GM21529 (cell line): ENCODE measurements at regions not wholly inside any gene's neighbourhood (a gene's known extent, or its start where the extent isn't known, plus 50 kb on each side); places are given as distances from the start of the nearest gene placed in this dataset.

Experiments used
- ATAC-seq: cut with Tn5 transposase; IDR thresholded peaks from one replicate; pipeline ENCODE4 v1.9.1; 2021; ENCODE audit not compliant: unreplicated experiment

DNA sequence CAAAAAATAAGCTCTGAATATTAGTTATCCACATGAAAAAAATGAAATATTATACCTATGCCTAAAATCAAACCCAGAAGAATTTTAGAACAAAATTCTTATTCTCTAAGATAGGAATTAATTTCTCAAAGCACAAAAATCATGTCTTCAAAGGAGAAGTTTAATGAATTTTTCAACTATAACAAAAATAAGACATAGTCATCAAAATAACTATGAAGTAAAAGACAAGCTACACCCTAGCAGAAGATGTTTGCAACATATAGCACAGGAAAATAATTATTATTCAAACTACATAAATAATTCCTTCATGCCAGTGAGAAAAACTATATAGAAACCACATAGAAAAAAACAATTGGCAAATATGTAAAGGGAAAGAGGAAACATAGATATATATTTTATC lies 1203.6 kb upstream of the GJE1 start:
- ATAC-seq = no peak

DNA sequence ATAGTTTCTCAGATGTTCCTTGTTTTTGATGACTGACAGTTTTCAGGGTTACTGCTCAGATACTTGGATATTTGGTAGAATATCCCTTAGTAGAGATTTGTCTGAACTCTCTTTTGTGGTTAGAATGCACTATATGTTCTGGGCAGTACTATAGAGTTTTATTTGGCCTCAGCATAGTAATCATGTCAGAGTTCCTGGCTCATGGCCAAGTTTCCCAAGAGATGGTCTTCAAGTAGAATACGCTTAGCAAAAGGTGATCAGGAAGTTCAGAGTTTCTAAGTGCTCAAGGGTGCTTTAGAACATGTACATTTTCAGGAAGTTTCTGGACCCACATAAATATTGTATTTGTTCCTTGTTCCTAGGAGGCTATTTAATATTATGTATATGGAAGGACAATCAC lies 1209.7 kb upstream of the GJE1 start:
- ATAC-seq = no peak

DNA sequence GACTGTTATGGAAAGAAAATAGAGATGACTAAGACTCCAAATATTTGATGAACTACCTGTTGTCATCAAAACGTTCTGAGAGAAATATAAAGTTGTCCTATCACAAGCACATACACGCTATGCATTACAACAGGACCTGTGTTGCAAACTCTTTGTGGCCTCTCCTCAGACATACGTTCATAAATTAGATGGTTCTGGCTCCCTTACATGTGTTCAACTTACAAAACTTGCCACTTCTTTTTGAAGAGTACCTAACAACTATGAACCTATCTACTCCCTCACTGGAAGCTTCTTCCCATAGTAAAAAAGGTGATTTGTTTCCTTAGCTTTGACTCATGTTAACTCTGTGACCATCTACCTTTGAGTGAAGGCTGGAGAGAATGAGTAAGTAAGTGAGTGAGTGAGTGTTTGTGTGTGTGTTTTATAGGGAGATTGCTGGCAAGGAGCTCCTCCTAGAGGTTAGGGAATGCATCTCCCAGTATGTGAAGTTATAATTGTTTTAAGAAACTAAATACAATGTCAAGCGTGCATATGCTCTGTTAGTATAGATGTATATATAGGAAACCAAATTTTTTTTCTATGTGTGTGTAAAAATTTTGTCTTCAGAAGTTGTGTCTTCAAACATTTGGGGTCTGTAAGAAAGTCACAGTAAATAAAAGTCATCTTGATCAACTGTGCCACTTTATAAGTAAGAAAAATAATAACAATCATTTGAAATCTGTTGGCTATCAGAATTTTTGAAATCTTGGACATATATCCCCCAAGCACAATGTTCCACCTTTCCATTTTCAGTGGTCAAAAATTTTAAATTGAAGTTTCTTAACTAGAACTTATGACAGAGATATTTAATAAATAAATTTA lies 1211.1 kb upstream of the GJE1 start:
- peak; percentile 60 for ATAC-seq

DNA sequence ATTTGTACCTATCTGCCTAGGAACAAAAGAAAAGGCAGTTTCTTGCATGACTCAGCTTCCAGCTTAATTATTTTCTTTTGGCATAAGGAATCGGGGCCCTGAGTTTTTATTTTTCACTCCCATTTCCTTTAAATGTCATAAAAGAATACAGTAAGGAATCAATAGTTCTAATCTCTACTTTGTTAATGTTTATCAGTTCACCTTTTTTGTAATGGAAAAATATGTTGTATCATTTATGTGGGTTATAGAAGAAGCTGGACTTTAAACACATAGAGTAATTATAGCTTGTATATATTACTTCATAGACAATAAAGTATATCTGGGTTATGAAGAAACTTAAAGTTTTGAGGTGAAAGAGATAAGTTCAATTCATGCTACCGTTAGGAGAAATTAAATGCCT lies 1214.8 kb upstream of the GJE1 start:
- no peak for ATAC-seq

DNA sequence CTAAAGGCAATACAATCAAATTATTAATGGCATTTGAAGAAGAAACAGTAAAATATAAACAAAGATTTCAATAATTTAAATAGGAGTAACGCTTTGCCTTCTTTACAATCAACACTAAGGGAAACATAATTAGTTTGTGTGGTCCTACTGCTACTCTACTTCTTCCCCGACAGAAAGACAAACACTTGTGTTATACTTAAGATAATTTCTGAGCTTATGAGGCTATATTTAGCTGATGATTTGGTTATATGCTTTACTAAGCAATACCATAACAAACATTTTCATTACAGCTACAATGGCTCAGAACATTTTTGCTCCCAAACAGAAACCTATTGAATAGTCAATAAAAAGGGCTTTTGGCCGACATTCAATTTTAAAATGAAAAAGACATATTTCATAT lies 1217.2 kb upstream of the GJE1 start:
- no peak for ATAC-seq

DNA sequence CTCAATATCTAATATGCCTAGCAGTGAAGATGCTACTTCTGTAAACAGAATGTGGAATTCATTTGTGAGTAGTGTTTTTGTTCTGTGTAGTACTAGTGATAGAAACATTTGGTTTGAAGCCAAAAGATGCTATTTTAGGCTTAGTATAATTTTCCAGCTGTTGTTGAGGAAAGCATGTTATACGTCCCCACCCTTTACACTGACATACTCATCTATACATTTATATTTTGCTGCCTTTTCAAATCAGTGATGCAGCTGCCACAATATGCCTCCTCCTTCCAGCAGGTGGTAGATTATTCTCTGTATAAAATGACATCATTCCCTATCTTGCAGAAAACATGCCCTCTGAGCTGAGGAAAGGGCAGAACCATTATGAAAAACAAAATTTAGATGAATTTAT lies 1217.6 kb upstream of the GJE1 start:
- ATAC-seq = no peak

DNA sequence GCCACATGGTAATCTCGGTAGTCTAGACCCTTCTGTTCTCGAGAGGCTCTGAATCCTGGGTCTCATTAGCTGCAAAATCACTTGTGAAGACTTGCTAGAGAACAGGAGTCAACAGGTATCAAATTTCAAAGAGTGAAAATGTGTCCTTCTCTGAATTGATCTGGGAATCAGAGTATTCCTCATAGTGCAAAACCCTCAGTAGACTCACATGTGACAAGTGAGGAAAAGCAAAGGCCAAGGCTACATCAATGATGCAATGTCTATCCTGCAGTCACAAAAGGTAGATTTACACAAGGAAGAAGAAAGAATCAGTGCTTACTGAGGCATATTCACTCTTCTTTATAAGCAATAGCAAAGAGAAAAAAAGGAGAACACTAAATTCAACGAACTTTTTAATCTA lies 1220.0 kb upstream of the GJE1 start:
- no peak for ATAC-seq

DNA sequence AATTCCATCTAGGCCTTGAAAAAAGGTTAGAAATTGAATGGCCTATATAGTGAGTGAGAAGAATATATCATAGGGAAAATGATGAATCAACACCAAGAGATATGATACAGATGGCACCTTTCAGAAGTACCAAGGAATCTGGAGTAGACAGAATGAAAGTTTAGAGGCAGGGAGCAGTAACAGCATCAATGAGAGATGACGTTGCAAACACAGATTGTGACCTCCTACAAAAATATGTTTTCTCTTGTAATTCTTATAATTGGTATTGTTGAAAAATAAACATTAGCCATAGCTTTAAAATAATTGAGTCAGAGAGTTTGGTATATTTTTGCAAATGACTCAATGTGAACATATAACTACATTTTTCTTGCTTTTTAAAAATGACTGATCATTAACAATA lies 1223.1 kb upstream of the GJE1 start:
- no peak for ATAC-seq

DNA sequence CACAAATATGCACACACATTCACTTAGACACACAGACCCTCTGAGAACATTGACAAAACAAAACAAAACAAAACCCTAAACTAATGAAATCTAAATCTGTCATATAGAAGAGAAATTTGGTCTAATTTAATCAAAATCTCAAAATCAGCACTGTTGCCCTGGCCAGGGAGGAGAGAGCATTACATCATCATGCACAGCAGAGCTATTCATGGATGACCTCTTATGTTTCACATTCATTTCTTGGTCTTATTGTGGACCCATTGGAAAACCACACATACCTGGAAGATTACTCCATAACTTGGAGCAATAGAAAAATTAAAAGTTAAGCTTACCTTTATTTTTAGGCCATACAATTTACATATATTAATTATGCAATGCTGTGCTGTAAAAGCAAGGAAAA lies 1223.6 kb upstream of the GJE1 start:
- no peak for ATAC-seq

DNA sequence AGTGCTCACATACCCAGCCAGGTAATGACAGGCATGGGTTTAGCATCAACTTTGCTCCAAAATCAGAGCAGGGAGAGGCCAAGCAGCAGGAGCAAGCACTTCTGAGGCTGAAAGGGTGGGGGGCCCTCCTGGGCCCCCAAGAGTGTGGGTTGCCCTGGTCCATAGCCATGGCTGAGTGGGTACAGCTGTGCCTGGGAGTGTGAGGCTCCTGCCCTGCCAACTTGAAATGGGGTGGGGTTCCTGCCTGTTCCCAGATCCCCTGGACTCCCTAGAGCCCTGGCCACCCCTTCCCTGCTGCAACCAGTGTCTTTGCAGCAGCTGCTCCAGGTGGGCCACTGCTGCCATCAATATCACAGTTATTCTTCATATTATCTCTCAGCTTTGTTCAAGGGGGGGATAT lies 1224.2 kb upstream of the GJE1 start:
- ATAC-seq = no peak

DNA sequence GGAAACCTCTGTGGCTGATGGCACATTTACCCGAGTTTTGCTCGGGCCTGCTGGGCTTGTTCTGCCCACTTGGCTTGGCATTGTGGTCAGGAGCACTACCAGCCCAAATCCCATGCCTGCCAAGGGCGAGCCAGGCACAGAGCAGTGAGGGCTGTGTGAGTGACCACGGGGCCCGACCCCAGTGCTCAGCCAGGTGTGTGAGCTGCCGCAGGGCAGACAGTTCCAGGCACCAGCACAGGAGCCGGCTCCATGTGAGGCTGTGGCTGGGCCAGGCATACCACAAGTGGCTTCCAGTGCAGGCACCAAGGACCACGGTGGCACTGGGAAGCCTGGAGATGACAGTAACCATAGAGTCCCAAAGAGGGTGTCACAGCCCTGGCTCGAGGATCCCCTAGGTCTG lies 1225.5 kb upstream of the GJE1 start:
- no peak for ATAC-seq

DNA sequence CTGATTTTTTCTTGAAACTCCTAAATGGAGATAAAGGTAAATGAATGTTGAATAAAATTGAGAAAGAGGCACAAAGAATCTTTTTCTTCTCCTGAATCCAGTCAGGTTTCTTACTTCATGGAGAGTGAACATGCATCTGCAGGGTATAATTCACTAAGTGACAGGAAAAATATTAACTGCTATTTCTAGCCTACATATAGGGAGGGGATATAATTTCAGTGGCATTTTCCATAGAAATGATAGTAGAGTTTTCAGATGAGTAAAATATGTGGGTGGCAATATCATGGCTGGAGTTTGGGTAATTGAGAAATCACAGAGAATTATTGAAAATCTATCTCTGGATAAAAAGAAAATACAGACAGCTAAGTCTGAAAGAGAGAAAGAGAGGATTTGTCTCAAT lies 1227.0 kb upstream of the GJE1 start:
- ATAC-seq = no peak

DNA sequence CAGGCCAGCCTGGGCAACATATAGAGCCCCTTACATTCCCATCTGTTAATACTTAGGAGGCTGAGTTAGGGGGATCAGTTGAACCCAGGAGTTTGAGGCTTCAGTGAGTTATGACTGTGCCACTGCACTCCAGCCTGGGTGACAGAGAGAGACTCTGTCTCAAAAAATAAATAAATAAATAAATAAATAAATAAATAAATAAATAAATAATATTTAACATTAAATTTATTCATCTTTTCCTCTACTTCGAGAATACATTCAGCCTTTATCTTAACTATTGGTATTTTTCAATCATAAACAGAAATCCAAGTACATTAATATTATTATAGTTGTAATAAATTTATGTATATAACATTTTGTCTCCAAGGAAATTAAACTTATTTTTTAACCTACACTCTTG lies 1227.7 kb upstream of the GJE1 start:
- no peak for ATAC-seq

DNA sequence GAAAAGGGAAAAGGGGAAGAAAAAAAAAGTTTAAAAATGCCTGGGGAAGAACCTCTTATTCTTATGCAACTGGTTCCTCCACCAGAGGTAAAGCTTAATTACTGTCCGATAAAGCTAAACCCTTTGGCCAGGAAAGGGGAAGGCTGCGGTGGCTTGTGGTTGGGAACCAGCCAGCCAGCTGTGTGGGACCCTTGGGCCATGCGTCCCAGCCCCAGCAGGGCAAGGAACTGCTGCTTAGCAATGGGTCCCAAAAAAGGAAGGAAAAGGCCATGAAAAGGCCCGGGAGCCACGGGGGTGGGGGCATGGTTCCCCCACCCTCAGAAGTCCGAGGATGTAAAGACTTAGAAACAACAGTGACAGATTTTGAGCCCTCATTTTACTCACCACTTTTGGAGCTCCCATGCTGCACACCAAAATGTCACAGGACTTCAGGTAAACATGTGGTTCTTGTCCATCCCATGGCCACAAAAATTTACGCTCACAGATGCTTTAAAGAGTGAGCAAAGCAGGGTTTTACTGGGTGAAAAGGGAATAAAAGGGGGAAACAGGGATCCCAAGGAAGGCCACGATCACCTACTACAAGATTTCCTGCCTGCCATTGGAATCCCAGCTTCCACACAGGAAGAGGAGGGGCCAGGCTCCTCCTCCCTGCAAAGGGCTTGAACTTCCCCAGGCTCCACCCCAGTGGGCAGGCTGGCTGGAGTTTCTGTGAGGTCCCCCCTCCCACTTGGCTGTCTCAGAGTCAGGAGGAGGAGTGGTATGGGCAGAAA lies 1234.7 kb upstream of the GJE1 start:
- no peak for ATAC-seq

DNA sequence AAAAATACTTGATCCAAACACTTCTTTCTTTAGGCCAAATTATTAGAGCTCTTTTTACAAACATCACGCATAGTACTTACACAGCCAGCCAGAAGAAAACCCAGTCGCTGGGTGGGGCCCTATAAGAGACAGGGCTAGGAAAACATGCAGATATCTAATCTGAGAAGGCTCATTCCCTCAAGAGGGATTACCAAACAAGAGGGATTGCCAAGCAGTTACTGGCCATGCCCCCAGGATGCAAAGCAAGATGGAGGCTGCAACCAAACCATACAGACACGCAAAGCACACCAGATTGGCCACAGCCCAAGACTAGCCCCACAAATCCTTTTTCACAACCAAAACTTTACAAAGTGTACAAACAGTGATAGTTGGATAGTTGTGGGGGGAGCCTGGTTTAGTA lies 1235.4 kb upstream of the GJE1 start:
- ATAC-seq = no peak

DNA sequence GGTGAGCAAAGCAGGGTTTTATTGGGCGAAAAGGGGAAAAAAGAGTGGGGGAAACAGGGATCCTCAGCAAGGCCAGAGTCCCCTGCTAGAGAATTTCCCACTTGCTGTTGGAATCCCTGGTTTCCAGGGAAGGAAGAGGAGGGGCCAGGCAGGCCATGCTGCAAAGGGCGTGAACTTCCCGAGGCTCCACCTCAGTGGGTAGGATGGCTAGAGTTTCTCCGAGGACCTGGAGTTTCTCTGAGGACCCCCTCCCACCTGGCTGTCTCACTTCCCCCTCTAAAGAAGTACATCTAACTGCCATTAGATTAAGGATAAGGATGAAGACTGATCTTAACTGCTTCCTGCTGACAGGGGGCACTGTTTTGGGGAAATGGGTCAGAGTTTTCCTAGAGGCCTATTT lies 1239.3 kb upstream of the GJE1 start:
- ATAC-seq = no peak

DNA sequence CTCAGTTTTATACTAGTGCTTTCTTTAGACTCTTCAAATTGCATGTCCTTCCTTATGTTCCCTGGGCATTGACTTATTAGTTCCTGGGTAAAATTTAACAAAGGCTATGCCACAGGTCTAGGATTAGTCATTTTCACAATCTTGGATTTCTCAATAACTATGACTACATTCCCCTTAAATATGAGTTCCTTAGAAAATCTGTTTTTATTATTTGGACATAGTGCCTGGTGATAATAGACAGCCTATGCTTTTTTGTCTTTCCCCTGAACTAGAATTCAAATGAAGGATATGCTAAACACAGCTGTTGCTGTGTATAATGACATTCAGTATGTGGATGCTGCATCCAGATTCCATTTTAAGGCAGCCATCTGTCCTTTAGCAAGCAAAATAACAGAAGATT lies 1252.8 kb upstream of the GJE1 start:
- ATAC-seq = no peak

DNA sequence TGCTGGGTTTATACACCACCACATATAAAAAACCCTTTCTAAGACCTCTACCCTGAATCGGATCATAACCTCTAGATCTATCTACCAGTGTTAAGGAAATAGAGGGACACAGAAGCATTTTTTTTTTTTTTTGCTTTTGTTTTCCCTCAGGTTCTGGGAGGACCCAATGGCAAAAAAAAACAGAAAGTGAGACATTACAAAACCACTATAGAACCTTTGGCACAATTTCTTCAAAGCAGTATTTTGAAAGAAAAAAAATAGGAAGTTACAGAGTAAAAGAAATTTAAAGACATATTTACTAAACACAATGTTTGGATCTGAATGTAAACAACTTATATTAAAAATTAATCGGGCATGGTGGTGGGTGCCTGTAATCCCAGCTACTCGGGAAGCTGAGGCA lies 1258.7 kb upstream of the GJE1 start:
- no peak for ATAC-seq

DNA sequence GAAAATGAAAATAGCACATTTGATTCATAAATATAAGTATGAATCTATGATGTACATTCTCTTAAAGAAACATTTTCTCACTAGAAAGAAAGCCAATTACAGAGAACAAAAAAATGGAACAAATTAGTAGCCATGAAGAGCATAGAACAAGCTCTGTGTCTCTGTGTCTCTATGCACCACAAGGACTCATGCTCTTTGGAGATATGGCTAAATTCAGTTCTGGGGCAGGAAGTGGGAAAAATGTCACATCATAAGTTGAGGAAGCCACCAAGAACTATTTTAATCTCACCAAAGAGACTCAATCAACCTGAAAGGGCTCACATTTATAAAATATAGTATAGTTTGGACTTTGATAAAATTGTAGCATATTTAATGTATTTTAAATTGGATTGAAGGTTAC lies 1259.8 kb upstream of the GJE1 start:
- ATAC-seq = no peak

DNA sequence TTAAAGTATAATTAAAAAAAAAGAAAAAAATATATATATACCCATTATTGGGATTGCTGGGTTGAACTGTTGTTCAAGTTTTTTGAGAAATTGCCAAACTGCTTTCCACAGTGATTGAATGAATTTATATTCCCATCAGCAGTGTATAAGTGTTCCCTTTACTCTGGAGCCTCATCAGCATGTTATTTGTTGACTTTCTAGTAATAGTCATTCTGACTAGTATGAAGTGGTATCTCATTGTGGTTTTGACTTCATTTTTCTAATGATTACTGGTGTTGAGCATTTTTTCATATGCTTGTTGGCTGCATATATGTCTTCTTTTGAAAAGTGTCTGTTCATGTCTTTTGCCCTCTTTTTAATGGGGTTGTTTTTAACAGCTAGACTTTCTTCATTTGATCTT lies 1260.8 kb upstream of the GJE1 start:
- ATAC-seq = no peak

DNA sequence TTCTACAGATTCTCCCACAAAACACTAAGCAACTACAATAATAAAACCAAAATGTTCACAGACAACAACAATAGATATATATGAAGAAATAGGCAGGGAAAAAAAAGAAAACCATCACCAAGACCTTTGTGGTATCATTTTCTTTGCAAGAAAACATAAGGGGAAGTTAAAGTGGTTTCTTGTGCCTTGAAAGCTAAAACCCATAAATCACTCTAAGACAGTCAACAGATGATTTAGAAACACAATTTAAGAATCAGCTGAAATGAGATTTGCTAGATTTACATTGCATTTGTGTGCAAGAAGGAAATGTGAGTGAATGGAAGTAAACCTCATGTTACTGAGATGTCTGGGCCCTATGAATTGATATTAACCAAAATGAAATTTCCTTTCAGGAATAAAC lies 1265.4 kb upstream of the GJE1 start:
- no peak for ATAC-seq

DNA sequence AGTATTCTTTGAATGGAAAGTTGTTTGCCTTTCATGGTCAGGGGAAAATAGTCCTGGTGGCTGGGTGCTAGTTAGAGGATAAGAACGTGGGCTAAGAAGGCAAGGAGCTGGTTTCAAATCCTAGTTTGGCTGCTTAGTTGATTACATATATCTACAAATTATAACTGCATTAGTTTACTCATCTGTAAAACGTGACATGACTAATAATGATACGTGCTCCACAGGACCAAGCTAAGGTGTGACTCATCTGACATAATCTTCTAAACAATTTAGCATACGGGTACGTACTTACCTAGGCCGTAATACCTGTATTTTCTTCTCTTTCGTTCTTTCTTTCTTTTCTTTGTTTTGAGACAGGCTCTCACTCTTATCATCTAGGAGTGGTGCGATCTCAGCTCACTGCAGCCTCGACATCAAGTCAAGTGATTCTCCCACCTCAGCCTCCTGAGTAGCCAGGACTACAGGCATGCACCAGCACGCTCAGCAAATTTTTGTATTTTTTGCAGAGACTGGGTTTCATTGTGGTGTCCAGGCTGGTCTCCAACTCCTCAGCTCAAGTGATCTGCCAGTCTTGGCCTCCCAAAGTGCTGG lies 1274.2 kb upstream of the GJE1 start:
- ATAC-seq = no peak
